ENCODE measurements at regions not wholly inside any gene's neighbourhood (a gene's known extent, or its start where the extent isn't known, plus 50 kb on each side); places are given as distances from the start of the nearest gene placed in this dataset.

- in situ Hi-C loops (cut with MboI; ENCODE audit: low sequenced_read_pairs): no loop called here
- 43% methylated on average over 1 of the region's 8 CpGs; no CpG with 5 or more reads in 1 of the 2 experiments for WGBS, 2 experiments (ENCODE audit: extremely low coverage in 2 of 2, insufficient read length in 1 of 2)
- dilution Hi-C loops (cut with HindIII; ENCODE audit: low sequenced_read_pairs, unreplicated experiment): no loop called here
These were observed 190.3 kb upstream of the HDDC2 start for GRCh38 chr6:125491860-125492618.

More at GRCh38 chr6:125491860-125492618, 190.3 kb upstream of the HDDC2 start:
- H3K18ac ChIP-seq (ENCODE audit: low read depth, low read length): no peak overlapping the region
- no peak overlapping the region for H4K5ac ChIP-seq (ENCODE audit: low read depth, low read length)
- no TSS peak for BruUV-seq (replicated peaks)
- H4K91ac ChIP-seq (ENCODE audit: insufficient read depth, low read depth, low read length): no peak overlapping the region
- H2BK15ac ChIP-seq (ENCODE audit: low read depth, low read length): no peak overlapping the region
- no peak overlapping the region for H2BK5ac ChIP-seq (ENCODE audit: low read depth, low read length, poor library complexity, severe bottlenecking)
- no peaks in the 10 kb centered on the region for H3K9me1 ChIP-seq (ENCODE audit: insufficient read depth, low read length)
- no peak overlapping the region for H2BK120ac ChIP-seq (ENCODE audit: low read depth, low read length)
- H3K79me1 ChIP-seq (ENCODE audit: low read depth in 1 of 2, low read length in 2 of 2): no peaks in the 10 kb centered on the region
- H3K27me3 ChIP-seq (ENCODE audit: control insufficient read depth, insufficient read depth, low read length): no peaks in the 10 kb centered on the region; the same call in 1 of the 2 replicates
- H3K4me3 ChIP-seq (ENCODE audit: insufficient read depth, low read depth, low read length): no peak overlapping the region
- no peak overlapping the region for H2AK9ac ChIP-seq (replicated peaks; ENCODE audit: low read depth, low read length, poor library complexity)
- no peaks in the 10 kb centered on the region for H3K9me3 ChIP-seq (ENCODE audit: control insufficient read depth, insufficient read depth, low read length)
- H3K9ac ChIP-seq (ENCODE audit: low read depth, low read length): no peak overlapping the region
- CTCF ChIA-PET: no interaction called here
- ATAC-seq (ENCODE audit: low read depth) (no peak), DNase-seq (no peak)
- intact Hi-C loops (cut with micrococcal nuclease): no loop called here
- no peak overlapping the region for H3K27ac ChIP-seq (ENCODE audit: insufficient read depth, low read length)
- no peaks in the 10 kb centered on the region for H4K20me1 ChIP-seq (ENCODE audit: insufficient read depth, low read length)
- POLR2A ChIA-PET (ENCODE audit: unreplicated experiment): no interaction called here
- H3K23ac ChIP-seq (ENCODE audit: low read depth, low read length): no peak overlapping the region
- H3K14ac ChIP-seq (replicated peaks; ENCODE audit: low read depth, low read length): no peak overlapping the region
- H3K36me3 ChIP-seq (ENCODE audit: control insufficient read depth, insufficient read depth, low read length): no peaks in the 10 kb centered on the region
- no peak overlapping the region for H3K4ac ChIP-seq (ENCODE audit: low read depth, low read length)
- no peak for TF ChIP-seq CTCF (conservative IDR thresholded peaks at IDR 0.05; ENCODE audit: low read depth, low read length)
- peak; percentile 98 for TF ChIP-seq MAFK (IDR thresholded peaks at IDR 0.05; ENCODE audit: low read depth, low read length)
- H2BK20ac ChIP-seq (ENCODE audit: low read depth, low read length): no peak overlapping the region
- no peak overlapping the region for H2AFZ ChIP-seq (replicated peaks; ENCODE audit: low read length, poor library complexity)
- H4K8ac ChIP-seq (ENCODE audit: low read depth in 2 of 2, low read length in 2 of 2): no peak overlapping the region
- H3K56ac ChIP-seq (ENCODE audit: extremely low read depth, insufficient read depth, low read length): no peak overlapping the region
- no peaks in the 10 kb centered on the region for H3K4me1 ChIP-seq (ENCODE audit: control insufficient read depth, insufficient read depth, low read length)
- no peak overlapping the region for H2AK5ac ChIP-seq (ENCODE audit: low read depth, low read length)
- H3K4me2 ChIP-seq (ENCODE audit: low read depth, low read length): no peak overlapping the region
